ENCODE measurements at regions not wholly inside any gene's neighbourhood (a gene's known extent, or its start where the extent isn't known, plus 50 kb on each side); places are given as distances from the start of the nearest gene placed in this dataset.

- no peak for DNase-seq (ENCODE audit: low read depth in 2 of 2)
Observed at GRCh38 chr13:63435667-63436324, 2020.1 kb upstream of the PCDH20 start.

GRCh38 chr13:63433546-63434150 lies 2018.0 kb upstream of the PCDH20 start:
- DNase-seq (ENCODE audit: low read depth in 2 of 2), result no peak

- DNase-seq (ENCODE audit: low read depth in 2 of 2), result no peak
Observed at GRCh38 chr13:63427170-63427569, 2011.5 kb upstream of the PCDH20 start.

GRCh38 chr13:63425131-63425530 lies 2009.5 kb upstream of the PCDH20 start:
- no peak for DNase-seq (ENCODE audit: low read depth in 2 of 2)

- no peak for DNase-seq (ENCODE audit: low read depth in 2 of 2)
Observed at GRCh38 chr13:63421123-63421522, 2005.5 kb upstream of the PCDH20 start.

GRCh38 chr13:63420685-63421084 lies 2005.0 kb upstream of the PCDH20 start:
- no peak for DNase-seq (ENCODE audit: low read depth in 2 of 2)

- no peak for DNase-seq (ENCODE audit: low read depth in 2 of 2)
Observed at GRCh38 chr13:63414247-63414646, 1998.6 kb upstream of the PCDH20 start.

- no peak for DNase-seq (ENCODE audit: low read depth in 2 of 2)
Observed at GRCh38 chr13:63409791-63410351, 1994.2 kb upstream of the PCDH20 start.

- DNase-seq (ENCODE audit: low read depth in 2 of 2), result no peak
Observed at GRCh38 chr13:63408331-63409189, 1992.9 kb upstream of the PCDH20 start.

GRCh38 chr13:63403733-63404132 lies 1988.1 kb upstream of the PCDH20 start:
- DNase-seq (ENCODE audit: low read depth in 2 of 2), result no peak

GRCh38 chr13:63396746-63397145 lies 1981.1 kb upstream of the PCDH20 start:
- no peak for DNase-seq (ENCODE audit: low read depth in 2 of 2)

GRCh38 chr13:63393112-63393511 lies 1977.5 kb upstream of the PCDH20 start:
- no peak for DNase-seq (ENCODE audit: low read depth in 2 of 2)

- no peak for DNase-seq (ENCODE audit: low read depth in 2 of 2)
Observed at GRCh38 chr13:63389756-63390155, 1974.1 kb upstream of the PCDH20 start.

- no peak for DNase-seq (ENCODE audit: low read depth in 2 of 2)
Observed at GRCh38 chr13:63381078-63381859, 1965.6 kb upstream of the PCDH20 start.

- no peak for DNase-seq (ENCODE audit: low read depth in 2 of 2)
Observed at GRCh38 chr13:63377986-63378385, 1962.3 kb upstream of the PCDH20 start.

GRCh38 chr13:63370101-63370500 lies 1954.5 kb upstream of the PCDH20 start:
- DNase-seq (ENCODE audit: low read depth in 2 of 2), result no peak

GRCh38 chr13:63367522-63368198 lies 1952.0 kb upstream of the PCDH20 start:
- no peak for DNase-seq (ENCODE audit: low read depth in 2 of 2)

GRCh38 chr13:63364159-63364558 lies 1948.5 kb upstream of the PCDH20 start:
- DNase-seq (ENCODE audit: low read depth in 2 of 2), result no peak

GRCh38 chr13:63351533-63351932 lies 1935.9 kb upstream of the PCDH20 start:
- DNase-seq (ENCODE audit: low read depth in 2 of 2), result no peak

GRCh38 chr13:63351081-63351480 lies 1935.4 kb upstream of the PCDH20 start:
- no peak for DNase-seq (ENCODE audit: low read depth in 2 of 2)

- no peak for DNase-seq (ENCODE audit: low read depth in 2 of 2)
Observed at GRCh38 chr13:63345835-63346234, 1930.2 kb upstream of the PCDH20 start.
